ENCODE measurements at regions not wholly inside any gene's neighbourhood (a gene's known extent, or its start where the extent isn't known, plus 50 kb on each side); places are given as distances from the start of the nearest gene placed in this dataset.

DNA sequence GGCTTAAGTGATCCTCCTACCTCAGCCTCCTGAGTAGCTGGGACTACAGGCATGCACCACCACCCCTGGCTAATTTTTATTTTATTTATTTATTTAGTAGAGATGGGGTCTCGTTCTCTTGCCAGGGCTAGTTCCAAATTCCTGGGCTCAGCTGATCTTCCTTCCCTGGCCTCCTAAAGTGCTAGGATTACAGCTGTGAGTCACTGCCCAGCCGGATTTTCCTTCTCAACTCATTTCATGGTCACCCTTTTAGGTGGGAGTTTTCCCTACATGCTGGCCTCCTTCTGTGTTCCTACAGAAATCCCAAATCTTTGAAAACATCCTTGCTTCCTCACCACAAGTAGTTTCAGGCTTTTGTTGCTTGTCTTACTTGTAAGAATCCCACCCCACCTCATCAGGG, 102.1 kb upstream of the SIAH1 start:
- DNase-seq (no peak), ATAC-seq (replicated peaks) (no peak)
- Mint-ChIP-seq H3K27ac (no peak overlapping the region), H3K4me1 (peaks cover 0 to 5% of the 10 kb centered on the region in 2 donors), H3K27me3 (peaks cover 11 to 14% of the 10 kb centered on the region in 2 donors), H3K9me3 (peaks cover 0 to 7% of the 10 kb centered on the region in 2 donors), H3K4me3 (no peak overlapping the region), H3K36me3 (peaks cover 0 to 2% of the 10 kb centered on the region in 2 donors)

DNA sequence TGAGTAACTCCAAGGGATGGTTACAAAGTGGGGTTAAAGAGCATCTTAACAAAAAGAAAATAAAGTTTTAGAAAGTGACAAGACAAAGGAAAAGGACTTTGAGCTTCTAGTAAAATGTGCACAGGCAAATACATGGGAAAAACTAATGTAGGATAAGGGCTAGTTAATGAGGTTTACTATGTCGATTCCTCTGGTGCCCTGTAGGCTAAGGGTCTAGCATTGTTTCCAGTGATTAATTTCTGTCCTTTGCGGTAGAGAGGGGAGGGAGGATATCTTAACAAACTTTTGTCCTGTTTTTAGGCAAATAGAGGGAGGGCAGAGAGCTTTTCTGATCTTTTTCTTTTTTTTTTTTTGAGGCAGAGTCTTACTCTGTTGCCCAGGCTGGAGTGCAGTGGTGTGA, 96.6 kb upstream of the SIAH1 start:
- Mint-ChIP-seq H3K27me3 (peaks cover 0 to 6% of the 10 kb centered on the region in 2 donors), H3K9me3 (peaks cover 0 to 1% of the 10 kb centered on the region in 2 donors), H3K4me3 (no peak overlapping the region), H3K4me1 (peaks cover 0 to 2% of the 10 kb centered on the region in 2 donors), H3K27ac (no peak overlapping the region), H3K36me3 (peaks cover 0 to 2% of the 10 kb centered on the region in 2 donors)
- ATAC-seq (replicated peaks), result no peak
- DNase-seq, result no peak

DNA sequence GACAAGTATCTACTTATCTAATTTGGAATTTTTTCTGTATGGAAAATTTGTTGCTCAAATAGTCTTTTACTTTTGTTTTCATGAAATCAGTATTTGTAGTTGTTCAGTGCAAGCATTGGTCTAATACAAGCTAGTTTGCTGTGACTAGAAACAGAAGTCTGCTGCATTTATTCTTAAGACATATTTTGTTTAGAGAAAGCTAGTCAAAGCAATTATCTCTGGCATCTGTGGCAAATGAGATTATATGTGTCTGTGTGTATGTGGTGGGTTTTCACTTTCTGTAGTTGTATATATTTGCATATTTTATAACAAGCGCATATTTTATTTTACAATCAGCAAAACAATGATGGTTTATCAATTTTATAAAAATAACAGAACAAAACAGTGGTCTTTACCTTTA, 96.0 kb upstream of the SIAH1 start:
- peaks cover 0 to 1% of the 10 kb centered on the region in 2 donors for H3K9me3 Mint-ChIP-seq
- ATAC-seq (replicated peaks) (no peak), DNase-seq (no peak)
- H3K27ac Mint-ChIP-seq, result peak overlapping the region; percentile 21
- H3K36me3 Mint-ChIP-seq, result peaks cover 0 to 2% of the 10 kb centered on the region in 2 donors
- H3K27me3 Mint-ChIP-seq, result peaks cover 0 to 5% of the 10 kb centered on the region in 2 donors
- H3K4me1 Mint-ChIP-seq, result no peaks in the 10 kb centered on the region
- H3K4me3 Mint-ChIP-seq, result no peak overlapping the region

DNA sequence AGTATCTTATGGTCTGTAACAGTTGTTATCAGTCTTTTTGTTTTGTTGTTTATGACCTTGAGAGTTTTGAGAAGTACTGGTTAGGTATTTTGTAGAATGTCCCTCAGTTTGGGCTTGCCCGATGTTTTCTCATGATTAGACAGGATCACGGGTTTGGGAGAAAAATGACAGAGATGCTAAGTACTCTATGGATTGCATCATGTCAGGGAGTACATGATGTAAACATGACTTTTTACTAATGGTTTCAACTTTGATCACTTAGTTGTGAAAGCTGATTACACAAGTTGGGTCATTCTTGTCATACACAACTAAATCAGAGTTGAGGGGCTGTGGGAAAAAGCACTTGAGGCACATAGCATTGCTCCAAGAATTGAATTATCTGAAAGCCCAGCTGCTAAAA, 94.7 kb upstream of the SIAH1 start:
- Mint-ChIP-seq H3K4me3 (no peak overlapping the region), H3K4me1 (no peaks in the 10 kb centered on the region), H3K36me3 (peaks cover 0 to 2% of the 10 kb centered on the region in 2 donors), H3K27me3 (peaks cover 0 to 5% of the 10 kb centered on the region in 2 donors), H3K9me3 (peaks cover 0 to 1% of the 10 kb centered on the region in 2 donors), H3K27ac (no peak overlapping the region)
- ATAC-seq (replicated peaks), result no peak
- no peak for DNase-seq

DNA sequence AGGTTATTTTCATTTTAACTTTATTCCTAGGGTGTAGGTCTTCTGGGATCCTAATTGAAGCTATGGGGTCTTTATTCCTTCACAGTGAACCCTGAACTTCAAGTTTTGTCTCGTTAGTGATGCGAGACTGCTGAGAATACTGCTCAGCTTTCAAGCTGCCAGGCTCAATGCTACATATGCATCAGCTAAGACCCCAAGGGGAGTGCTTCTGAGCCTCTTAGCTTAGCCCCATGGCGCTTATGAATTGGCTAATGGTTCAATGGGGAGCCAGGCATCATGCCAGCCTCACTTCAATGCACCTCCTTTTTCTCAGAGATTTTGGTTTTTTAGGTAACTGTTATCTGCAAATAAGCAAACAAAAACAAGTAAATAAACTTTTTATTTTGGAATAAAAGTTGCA, 94.1 kb upstream of the SIAH1 start:
- no peaks in the 10 kb centered on the region for H3K4me1 Mint-ChIP-seq
- H3K9me3 Mint-ChIP-seq, result peaks cover 0 to 1% of the 10 kb centered on the region in 2 donors
- H3K27ac Mint-ChIP-seq, result no peak overlapping the region
- H3K36me3 Mint-ChIP-seq, result peaks cover 0 to 2% of the 10 kb centered on the region in 2 donors
- H3K4me3 Mint-ChIP-seq, result no peak overlapping the region
- ATAC-seq (replicated peaks) (no peak), DNase-seq (no peak)
- H3K27me3 Mint-ChIP-seq, result peaks cover 0 to 5% of the 10 kb centered on the region in 2 donors

DNA sequence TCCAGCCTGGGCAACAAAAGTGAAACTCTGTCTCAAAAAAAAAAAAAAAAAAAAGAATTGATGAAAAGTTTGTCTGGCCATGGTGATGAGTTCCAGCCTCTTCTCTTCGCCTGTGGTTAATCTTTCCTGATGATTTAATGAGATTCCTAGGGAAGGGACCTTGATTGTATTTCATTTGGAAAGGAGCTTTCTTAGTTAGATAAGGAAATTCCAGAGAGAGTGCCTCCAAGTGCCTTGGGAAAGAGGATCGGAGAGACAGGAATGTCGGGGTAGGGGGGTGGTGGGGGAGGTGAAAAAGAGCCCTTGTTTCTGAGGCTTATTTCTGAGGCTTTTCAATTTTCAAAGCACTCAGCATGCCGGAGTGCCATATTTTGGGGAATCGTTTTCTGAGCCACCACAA, 93.2 kb upstream of the SIAH1 start:
- H3K9me3 Mint-ChIP-seq, result peaks cover 0 to 1% of the 10 kb centered on the region in 2 donors
- H3K36me3 Mint-ChIP-seq, result peaks cover 0 to 2% of the 10 kb centered on the region in 2 donors
- H3K4me1 Mint-ChIP-seq, result no peaks in the 10 kb centered on the region
- no peak overlapping the region for H3K4me3 Mint-ChIP-seq
- DNase-seq (no peak), ATAC-seq (replicated peaks) (no peak)
- peaks cover 0 to 5% of the 10 kb centered on the region in 2 donors for H3K27me3 Mint-ChIP-seq
- no peak overlapping the region for H3K27ac Mint-ChIP-seq

DNA sequence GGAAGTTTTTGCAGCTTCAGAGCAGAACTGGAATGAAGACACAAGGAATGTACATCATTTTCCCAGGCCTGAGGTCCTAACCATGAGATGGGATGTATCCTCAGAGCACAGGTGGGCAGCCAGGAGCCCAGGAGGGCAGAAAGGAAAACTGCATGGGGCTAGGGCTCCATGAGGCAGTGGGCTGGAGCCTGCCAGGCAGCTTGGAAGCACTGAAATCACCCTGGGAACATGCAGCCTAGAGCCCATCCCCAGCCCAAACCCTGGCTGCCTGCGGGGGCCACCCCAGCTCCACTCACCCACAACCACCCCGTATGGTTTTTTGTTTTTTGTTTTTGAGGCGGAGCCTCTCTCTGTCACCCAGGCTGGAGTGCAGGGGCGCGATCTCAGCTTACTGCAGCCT, 86.2 kb upstream of the SIAH1 start:
- Mint-ChIP-seq H3K4me1 (no peaks in the 10 kb centered on the region), H3K27me3 (no peaks in the 10 kb centered on the region), H3K36me3 (no peaks in the 10 kb centered on the region), H3K27ac (no peak overlapping the region), H3K9me3 (peaks cover 3 to 4% of the 10 kb centered on the region in 2 donors), H3K4me3 (no peak overlapping the region)
- DNase-seq (no peak), ATAC-seq (replicated peaks) (no peak)

DNA sequence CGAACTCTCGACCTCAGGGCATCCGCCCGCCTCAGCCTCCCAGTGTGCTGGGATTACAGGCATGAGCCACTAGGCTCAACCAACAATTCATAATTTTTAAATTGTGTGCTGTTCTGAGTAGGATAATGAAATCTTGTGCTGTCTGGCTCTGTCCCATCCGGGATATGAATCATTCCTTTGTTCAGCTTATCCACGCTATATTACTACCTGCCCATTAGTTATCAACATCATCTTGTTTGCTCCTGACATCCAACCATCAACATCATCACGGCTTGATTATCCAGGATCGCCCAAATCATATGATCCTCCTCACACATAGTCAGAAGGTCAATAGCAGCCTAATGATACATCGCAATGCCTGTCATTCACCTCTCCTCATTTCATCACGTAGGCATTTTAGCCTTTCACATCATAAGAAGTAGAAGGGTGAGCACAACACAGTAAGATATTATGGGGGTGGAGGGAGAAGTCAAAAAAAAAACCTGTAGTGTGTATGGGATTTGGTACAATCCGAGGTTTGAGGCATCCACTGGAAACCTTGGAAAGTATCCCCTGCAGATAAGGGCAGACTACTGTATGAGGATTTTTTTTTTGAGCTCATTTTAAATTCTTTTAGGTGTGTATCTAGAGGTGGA, 77.0 kb upstream of the SIAH1 start:
- Mint-ChIP-seq H3K4me1 (peaks cover 25 to 44% of the 10 kb centered on the region in 2 donors), H3K27me3 (no peaks in the 10 kb centered on the region), H3K27ac (no peak overlapping the region), H3K36me3 (peaks cover 7 to 14% of the 10 kb centered on the region in 2 donors), H3K9me3 (peaks cover 17 to 18% of the 10 kb centered on the region in 2 donors), H3K4me3 (no peak overlapping the region)
- ATAC-seq (replicated peaks) (no peak), DNase-seq (no peak)

DNA sequence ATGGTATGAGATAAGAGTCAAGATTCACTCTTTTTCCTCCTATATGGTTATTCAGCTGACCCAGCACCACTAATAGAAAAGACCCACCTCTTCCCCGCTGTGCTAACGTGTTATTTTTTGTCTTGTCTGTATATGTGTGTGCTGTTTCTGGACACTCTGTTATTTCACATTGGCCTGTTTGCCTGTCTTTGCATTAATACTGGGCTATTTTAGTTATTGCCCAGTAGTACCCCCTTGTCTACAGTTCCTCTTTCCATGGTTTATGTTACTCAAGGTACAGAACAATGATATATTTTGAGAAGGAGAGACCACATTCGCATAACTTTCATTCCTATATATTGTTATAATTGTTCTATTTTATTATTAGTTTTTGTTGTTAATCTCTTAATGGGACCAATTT, 74.0 kb upstream of the SIAH1 start:
- peak; percentile 41 to 50 for ATAC-seq (replicated peaks)
- Mint-ChIP-seq H3K4me3 (peak overlapping the region; percentile 58 to 66), H3K36me3 (peaks cover 0 to 9% of the 10 kb centered on the region in 2 donors), H3K4me1 (peaks cover 36 to 70% of the 10 kb centered on the region in 2 donors), H3K9me3 (peaks cover 13% of the 10 kb centered on the region in 2 donors), H3K27me3 (no peaks in the 10 kb centered on the region), H3K27ac (peak overlapping the region; percentile 68)
- no peak for DNase-seq

DNA sequence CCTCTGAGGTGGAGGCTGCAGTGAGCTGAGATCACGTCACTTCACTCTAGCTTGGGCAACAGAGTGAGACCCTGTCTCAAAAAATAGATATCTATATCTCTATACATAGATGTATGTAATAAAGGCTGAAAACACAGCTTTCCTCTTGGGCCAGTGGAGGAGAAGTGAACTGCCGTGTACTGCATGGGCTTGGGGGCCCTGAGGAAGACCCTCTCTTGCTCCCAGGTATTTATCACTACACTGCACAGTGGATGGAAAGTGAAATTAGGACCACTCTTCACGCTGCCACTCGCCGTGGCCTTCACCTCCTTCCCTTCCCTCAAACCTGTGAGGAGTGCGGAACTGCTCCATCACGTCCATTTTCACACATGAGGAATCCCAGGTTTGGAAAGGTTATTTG, 68.8 kb upstream of the SIAH1 start:
- no peak overlapping the region for H3K27ac Mint-ChIP-seq
- H3K9me3 Mint-ChIP-seq, result peaks cover under 1 to 1% of the 10 kb centered on the region in 2 donors
- no peak for ATAC-seq (replicated peaks)
- H3K4me1 Mint-ChIP-seq, result peaks cover 22 to 45% of the 10 kb centered on the region in 2 donors
- DNase-seq, result no peak
- peaks cover 0 to 1% of the 10 kb centered on the region in 2 donors for H3K36me3 Mint-ChIP-seq
- no peaks in the 10 kb centered on the region for H3K27me3 Mint-ChIP-seq
- no peak overlapping the region for H3K4me3 Mint-ChIP-seq

DNA sequence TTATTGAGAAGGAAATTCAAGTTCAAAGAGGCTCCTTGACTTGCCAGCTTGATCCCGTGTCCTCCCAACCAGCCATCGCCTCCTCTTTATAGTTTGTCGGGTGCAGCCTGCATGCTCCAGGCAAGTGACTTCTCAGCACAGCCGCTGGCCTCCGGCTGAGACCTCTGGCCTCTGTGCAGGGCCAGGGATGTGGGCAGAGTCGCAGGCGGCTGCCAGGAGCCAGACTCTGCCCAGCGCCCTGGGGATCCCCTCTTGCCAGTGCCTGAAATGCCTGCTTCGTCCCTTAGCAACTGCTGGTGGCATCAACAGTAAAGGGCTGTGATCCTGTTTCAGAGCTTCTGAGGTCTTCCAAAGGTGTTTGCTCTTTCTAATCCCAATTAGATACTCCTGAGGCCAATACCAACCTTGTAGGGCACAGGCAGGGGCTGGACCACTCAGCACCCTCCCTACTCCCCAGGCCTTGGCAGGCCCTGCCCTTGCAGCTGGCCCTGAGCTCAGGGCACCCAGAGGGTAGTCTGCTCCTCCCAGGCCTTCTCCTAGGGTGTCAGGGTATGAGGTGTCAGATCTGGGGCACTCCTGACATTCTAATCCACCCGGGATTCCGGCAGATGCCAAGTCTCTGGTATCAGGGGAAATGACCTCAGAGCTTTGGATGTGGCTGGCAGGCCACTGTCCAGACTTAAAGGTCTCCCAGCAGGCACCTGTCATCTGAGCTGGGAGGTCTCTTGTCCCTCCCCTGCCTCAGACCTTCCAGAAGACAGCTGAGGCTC, 68.0 kb upstream of the SIAH1 start:
- no peak for ATAC-seq (replicated peaks)
- Mint-ChIP-seq H3K4me3 (no peak overlapping the region), H3K4me1 (peaks cover 20 to 36% of the 10 kb centered on the region in 2 donors), H3K9me3 (no peaks in the 10 kb centered on the region), H3K36me3 (no peaks in the 10 kb centered on the region), H3K27ac (peak overlapping the region; percentile 56), H3K27me3 (no peaks in the 10 kb centered on the region)
- no peak for DNase-seq

DNA sequence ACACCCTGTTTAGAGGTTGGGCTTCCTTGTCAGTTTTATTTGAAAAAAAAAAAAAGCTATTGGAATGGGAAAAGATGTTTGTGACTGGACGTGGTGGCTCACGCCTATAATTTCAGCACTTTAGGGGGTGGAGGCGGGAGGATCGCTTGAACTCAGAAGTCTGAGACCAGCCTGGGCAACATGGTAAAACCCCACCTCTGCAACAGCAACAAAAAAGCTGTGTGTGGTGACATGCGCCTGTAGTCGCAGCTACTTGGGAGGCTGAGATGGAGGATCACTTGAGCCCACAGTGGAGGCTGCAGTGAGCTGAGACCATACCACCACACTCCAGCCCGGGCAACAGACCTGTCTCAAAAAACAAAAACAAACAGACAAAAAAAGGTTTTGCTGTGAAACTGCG, 66.1 kb upstream of the SIAH1 start:
- Mint-ChIP-seq H3K9me3 (no peaks in the 10 kb centered on the region), H3K27me3 (no peaks in the 10 kb centered on the region), H3K4me1 (peaks cover 13 to 21% of the 10 kb centered on the region in 2 donors), H3K36me3 (no peaks in the 10 kb centered on the region), H3K27ac (no peak overlapping the region), H3K4me3 (no peak overlapping the region)
- DNase-seq (no peak), ATAC-seq (replicated peaks) (no peak)

DNA sequence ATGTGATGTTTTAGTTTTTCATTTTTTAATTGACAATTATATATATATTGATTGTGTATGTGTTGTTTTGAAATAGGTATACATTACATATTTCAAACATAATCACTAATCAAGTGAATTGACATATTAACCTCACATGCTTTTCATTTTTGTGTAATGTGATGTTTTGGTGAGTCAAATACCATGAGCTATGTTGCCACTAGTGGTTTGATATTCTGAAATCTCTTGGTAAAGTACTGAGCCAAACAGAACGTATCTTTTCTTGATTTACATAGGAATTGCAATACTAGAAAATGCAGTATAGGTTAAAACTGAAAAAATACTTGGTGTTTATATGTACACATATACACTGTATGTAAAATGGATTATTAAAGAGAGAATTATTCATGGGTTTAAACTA, 65.2 kb upstream of the SIAH1 start:
- Mint-ChIP-seq H3K27me3 (no peaks in the 10 kb centered on the region), H3K27ac (no peak overlapping the region), H3K4me1 (peaks cover 12 to 17% of the 10 kb centered on the region in 2 donors), H3K4me3 (no peak overlapping the region), H3K9me3 (no peaks in the 10 kb centered on the region), H3K36me3 (no peaks in the 10 kb centered on the region)
- ATAC-seq (replicated peaks) (no peak), DNase-seq (no peak)

DNA sequence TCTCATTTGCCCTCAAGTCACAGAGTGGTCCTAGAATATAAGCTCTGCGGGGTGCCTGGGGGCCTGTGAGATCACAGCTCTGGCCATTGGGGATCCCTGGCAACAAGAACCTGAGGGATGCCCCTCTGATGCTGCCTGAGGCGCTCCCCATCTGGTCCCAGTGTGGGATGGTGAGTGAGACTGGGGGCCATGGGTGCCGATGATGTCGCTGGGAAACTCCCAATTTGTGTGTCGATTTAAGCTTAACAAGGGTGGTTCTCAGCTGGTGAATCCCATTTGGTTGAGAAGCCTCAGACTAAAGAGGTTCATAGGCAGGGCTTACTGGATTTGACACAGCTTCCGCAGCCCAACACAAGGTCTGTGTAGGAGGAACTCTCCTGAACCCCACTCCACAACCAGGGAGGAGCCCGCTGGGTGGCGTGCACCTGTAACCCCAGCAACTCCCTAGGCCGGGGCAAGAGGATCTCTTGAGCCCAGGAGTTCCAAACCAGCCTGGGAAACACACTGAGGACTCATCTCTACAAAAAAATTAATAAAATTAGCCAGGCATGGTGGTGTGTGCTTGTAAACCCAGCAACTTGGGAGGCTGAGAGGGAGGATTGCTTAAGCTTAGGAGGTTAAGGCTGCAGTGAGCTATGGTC, 63.7 kb upstream of the SIAH1 start:
- Mint-ChIP-seq H3K9me3 (no peaks in the 10 kb centered on the region), H3K27me3 (no peaks in the 10 kb centered on the region), H3K36me3 (no peaks in the 10 kb centered on the region), H3K4me1 (peaks cover 8 to 13% of the 10 kb centered on the region in 2 donors), H3K27ac (no peak overlapping the region), H3K4me3 (no peak overlapping the region)
- DNase-seq (no peak), ATAC-seq (replicated peaks) (no peak)
